ENCODE measurements at regions not wholly inside any gene's neighbourhood (a gene's known extent, or its start where the extent isn't known, plus 50 kb on each side); places are given as distances from the start of the nearest gene placed in this dataset.

GRCh38 chr14:34300330-34300729 is 161.7 kb downstream of the SPTSSA start:
- ChIA-PET CTCF (interaction anchor here (0.7 to 1.3 kb wide), 2 partner anchors 202 to 451 kb away, joined by 3 read pairs; no protein-coding TSS in a partner anchor), POLR2A (ENCODE audit: unreplicated experiment) (no interaction called here)
- no peaks in the 10 kb centered on the region for H3K9me3 ChIP-seq (ENCODE audit: insufficient read depth, low read depth)
- H4K20me1 ChIP-seq (ENCODE audit: insufficient read depth) = no peaks in the 10 kb centered on the region
- no TSS peak for BruUV-seq (replicated peaks)
- no peaks in the 10 kb centered on the region for H3K4me1 ChIP-seq (replicated peaks; ENCODE audit: insufficient read depth)
- no peak for TF ChIP-seq CTCF (conservative IDR thresholded peaks at IDR 0.05)
- no peak for TF ChIP-seq EZH2 (IDR thresholded peaks at IDR 0.05; ENCODE audit: low read depth)
- no peak overlapping the region for H2AFZ ChIP-seq
- intact Hi-C loops (cut with micrococcal nuclease; ENCODE audit: unreplicated experiment) = loop anchor here (5.0 kb wide), 2 partner anchors 453 to 1118 kb away; no protein-coding TSS in a partner anchor
- H3K27ac ChIP-seq = no peak overlapping the region
- H3K27me3 ChIP-seq (ENCODE audit: insufficient read depth, low read depth) = no peaks in the 10 kb centered on the region
- H3F3A ChIP-seq (ENCODE audit: insufficient read depth, low read depth) = no peaks in the 10 kb centered on the region
- no peaks in the 10 kb centered on the region for H3K9me2 ChIP-seq (ENCODE audit: insufficient read depth)
- H3K4me2 ChIP-seq = no peak overlapping the region
- no peak for DNase-seq
- H3K36me3 ChIP-seq (ENCODE audit: low read depth) = no peaks in the 10 kb centered on the region
- no peak overlapping the region for H3K4me3 ChIP-seq
- no peaks in the 10 kb centered on the region for H3K79me2 ChIP-seq (ENCODE audit: low read depth)

DNA sequence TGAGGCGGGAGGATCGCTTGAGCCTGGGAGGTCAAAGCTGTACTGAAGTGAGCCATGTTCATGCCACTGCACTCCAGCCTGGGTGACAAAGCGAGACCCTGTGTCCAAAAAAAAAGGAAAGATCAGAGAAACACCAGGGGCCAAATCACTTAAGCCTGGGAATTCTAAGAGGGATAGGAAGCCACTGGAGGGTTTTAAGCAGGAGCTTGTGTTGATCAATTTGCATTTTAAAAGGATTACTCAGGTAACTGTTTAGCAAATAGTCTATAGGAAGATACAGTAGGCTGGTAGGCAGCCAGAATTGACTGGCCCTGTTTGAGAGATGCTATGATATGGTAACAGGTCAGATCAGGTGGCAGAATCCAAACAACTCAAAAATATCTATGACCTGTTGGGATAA is 162.7 kb downstream of the SPTSSA start:
- no peaks in the 10 kb centered on the region for H3F3A ChIP-seq (ENCODE audit: insufficient read depth, low read depth)
- H3K4me3 ChIP-seq = no peak overlapping the region
- no peaks in the 10 kb centered on the region for H3K36me3 ChIP-seq (ENCODE audit: low read depth)
- DNase-seq = no peak
- H3K4me1 ChIP-seq (replicated peaks; ENCODE audit: insufficient read depth) = no peaks in the 10 kb centered on the region
- intact Hi-C loops (cut with micrococcal nuclease; ENCODE audit: unreplicated experiment) = no loop called here
- H3K79me2 ChIP-seq (ENCODE audit: low read depth) = no peaks in the 10 kb centered on the region
- no peaks in the 10 kb centered on the region for H3K27me3 ChIP-seq (ENCODE audit: insufficient read depth, low read depth)
- no peak overlapping the region for H3K4me2 ChIP-seq
- H3K9me3 ChIP-seq (ENCODE audit: insufficient read depth, low read depth) = no peaks in the 10 kb centered on the region
- no peaks in the 10 kb centered on the region for H4K20me1 ChIP-seq (ENCODE audit: insufficient read depth)
- H3K9me2 ChIP-seq (ENCODE audit: insufficient read depth) = no peaks in the 10 kb centered on the region
- H3K27ac ChIP-seq = no peak overlapping the region
- ChIA-PET POLR2A (ENCODE audit: unreplicated experiment) (no interaction called here), CTCF (interaction anchor here (0.7 kb wide), 1 partner anchor 52 kb away, joined by 13 read pairs; no protein-coding TSS in a partner anchor)
- no TSS peak for BruUV-seq (replicated peaks)
- H2AFZ ChIP-seq = no peak overlapping the region
- no peak for TF ChIP-seq EZH2 (IDR thresholded peaks at IDR 0.05; ENCODE audit: low read depth)
- no peak for TF ChIP-seq CTCF (conservative IDR thresholded peaks at IDR 0.05)

DNA sequence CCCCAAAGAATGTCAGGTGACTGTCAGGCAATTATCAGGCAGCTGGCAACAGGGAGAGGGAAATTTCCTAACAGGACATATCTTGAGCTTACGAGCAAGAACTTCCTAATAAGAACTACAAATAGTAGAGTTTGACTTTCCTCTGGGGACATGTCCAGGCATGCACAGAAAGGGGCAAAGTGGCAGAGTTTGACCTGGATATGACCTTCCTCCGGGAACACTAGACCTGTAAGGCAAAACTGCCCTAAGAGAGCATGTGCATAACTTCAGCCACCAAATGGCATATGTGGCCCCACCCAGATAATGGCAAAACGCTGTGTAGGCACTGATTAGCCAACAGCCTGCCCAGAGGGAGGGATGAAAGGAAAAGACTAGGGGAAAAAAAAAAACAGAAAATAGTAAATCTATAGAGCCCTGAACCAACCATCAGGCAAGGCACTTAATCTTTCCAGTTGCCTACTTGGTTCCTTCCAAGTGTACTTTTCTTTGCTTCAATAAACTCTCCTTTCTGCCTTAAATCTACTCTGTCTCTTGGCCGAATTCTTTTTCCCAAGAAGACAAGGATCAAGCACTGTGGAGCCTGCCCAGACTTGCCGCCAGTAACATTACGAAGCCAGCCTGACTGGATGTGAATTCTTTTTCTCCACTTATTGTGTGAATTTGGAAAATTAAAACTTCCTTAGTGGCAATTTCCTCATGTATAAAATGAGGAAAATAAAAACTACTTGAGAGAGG is 164.1 kb downstream of the SPTSSA start:
- Histone ChIP-seq H3K27me3 (ENCODE audit: insufficient read depth, low read depth) (no peaks in the 10 kb centered on the region), H3K4me2 (no peak overlapping the region), H3K9me3 (ENCODE audit: insufficient read depth, low read depth) (no peaks in the 10 kb centered on the region), H4K20me1 (ENCODE audit: insufficient read depth) (no peaks in the 10 kb centered on the region), H3K79me2 (ENCODE audit: low read depth) (no peaks in the 10 kb centered on the region), H3K27ac (no peak overlapping the region), H2AFZ (no peak overlapping the region), H3K9me2 (ENCODE audit: insufficient read depth) (no peaks in the 10 kb centered on the region), H3F3A (ENCODE audit: insufficient read depth, low read depth) (no peaks in the 10 kb centered on the region), H3K36me3 (ENCODE audit: low read depth) (no peaks in the 10 kb centered on the region), H3K4me3 (no peak overlapping the region), H3K4me1 (replicated peaks; ENCODE audit: insufficient read depth) (no peaks in the 10 kb centered on the region)
- CTCF ChIA-PET = interaction anchor here (0.6 to 0.7 kb wide), 2 partner anchors 29 to 134 kb away, joined by 3 to 4 read pairs; no protein-coding TSS in a partner anchor
- no TSS peak for BruUV-seq (replicated peaks)
- intact Hi-C loops (cut with micrococcal nuclease; ENCODE audit: unreplicated experiment) = no loop called here
- POLR2A ChIA-PET (ENCODE audit: unreplicated experiment) = no interaction called here
- no peak for TF ChIP-seq CTCF (conservative IDR thresholded peaks at IDR 0.05)
- TF ChIP-seq EZH2 (IDR thresholded peaks at IDR 0.05; ENCODE audit: low read depth) = no peak
- peak in 1 of 2 experiments; percentile 1 for DNase-seq
